C4-2B (cell line): ENCODE measurements at regions not wholly inside any gene's neighbourhood (a gene's known extent, or its start where the extent isn't known, plus 50 kb on each side); places are given as distances from the start of the nearest gene placed in this dataset.

Experiments
- ZFX ChIP-seq: fragments of 450-650 bp; IDR thresholded peaks from 2 replicates; pipeline ENCODE4 v1.6.1; 2017
- TF ChIP-seq, protein P1 (sequence below): fragments of 450-650 bp; conservative IDR thresholded peaks from 2 replicates; pipeline ENCODE4 v1.5.1; 2017; ENCODE audit warnings: mild to moderate bottlenecking

DNA sequence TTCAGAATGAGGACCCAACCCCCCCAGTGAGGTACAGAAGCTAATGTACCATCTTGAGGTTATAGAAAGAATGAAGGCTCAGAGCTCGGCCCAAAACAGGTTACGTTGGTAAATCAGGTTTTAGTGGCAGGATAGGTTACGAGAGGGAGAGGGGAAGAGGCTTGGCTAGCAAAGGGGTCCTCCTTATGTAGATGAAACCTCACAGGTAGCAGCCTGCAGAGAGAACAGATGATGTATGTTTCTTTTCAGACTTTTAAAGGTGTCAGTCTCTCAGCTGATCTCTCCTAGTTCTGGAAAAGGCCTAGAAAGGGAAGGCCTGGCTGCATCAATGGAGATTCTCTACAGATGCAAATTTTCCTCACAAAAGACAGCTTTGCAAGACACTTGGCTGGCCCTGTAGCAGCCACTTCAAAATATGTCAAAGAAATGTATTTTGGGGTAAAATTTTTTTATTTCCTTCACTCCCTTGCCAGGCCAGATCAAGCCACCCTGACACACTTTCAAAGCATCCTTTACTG is 71.7 kb upstream of the CPSF6 start:
- TF ChIP-seq, protein P1, sequence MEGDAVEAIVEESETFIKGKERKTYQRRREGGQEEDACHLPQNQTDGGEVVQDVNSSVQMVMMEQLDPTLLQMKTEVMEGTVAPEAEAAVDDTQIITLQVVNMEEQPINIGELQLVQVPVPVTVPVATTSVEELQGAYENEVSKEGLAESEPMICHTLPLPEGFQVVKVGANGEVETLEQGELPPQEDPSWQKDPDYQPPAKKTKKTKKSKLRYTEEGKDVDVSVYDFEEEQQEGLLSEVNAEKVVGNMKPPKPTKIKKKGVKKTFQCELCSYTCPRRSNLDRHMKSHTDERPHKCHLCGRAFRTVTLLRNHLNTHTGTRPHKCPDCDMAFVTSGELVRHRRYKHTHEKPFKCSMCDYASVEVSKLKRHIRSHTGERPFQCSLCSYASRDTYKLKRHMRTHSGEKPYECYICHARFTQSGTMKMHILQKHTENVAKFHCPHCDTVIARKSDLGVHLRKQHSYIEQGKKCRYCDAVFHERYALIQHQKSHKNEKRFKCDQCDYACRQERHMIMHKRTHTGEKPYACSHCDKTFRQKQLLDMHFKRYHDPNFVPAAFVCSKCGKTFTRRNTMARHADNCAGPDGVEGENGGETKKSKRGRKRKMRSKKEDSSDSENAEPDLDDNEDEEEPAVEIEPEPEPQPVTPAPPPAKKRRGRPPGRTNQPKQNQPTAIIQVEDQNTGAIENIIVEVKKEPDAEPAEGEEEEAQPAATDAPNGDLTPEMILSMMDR, result no peak
- TF ChIP-seq ZFX, result no peak
